Karpas-422 (cell line): ENCODE measurements at regions not wholly inside any gene's neighbourhood (a gene's known extent, or its start where the extent isn't known, plus 50 kb on each side); places are given as distances from the start of the nearest gene placed in this dataset.
A peak's percentile ranks its signal among the peaks of the same experiment; 100 is the strongest.

Experiments
- DNase-seq: peaks from one replicate; pipeline ENCODE4 v3.0.0-alpha.2; 2015
- H2AFZ ChIP-seq: fragments of 200-600 bp; sonication (generic); 2 replicates; pipeline ENCODE4 v1.6.1; 2014; ENCODE audit warnings: antibody characterized with exemption, low read length, mixed read lengths
- H3K27ac ChIP-seq: fragments of 200-600 bp; sonication (generic); 2 replicates; pipeline ENCODE4 v1.5.1; 2014; ENCODE audit warnings: mild to moderate bottlenecking, low read length, moderate library complexity
- H3K27me3 ChIP-seq: fragments of 200-600 bp; sonication (generic); 2 replicates; pipeline ENCODE4 v1.6.1; 2014; ENCODE audit warnings: low read length, mixed read lengths
- H3K36me3 ChIP-seq: fragments of 200-600 bp; sonication (generic); 2 replicates; pipeline ENCODE4 v1.6.1; 2014; ENCODE audit warnings: low read length, mixed read lengths; ENCODE audit not compliant: insufficient read depth
- H3K4me1 ChIP-seq: fragments of 200-600 bp; sonication (generic); 2 replicates; pipeline ENCODE4 v1.6.1; 2014; ENCODE audit warnings: mild to moderate bottlenecking, low read length, mixed read lengths
- H3K4me2 ChIP-seq: fragments of 200-600 bp; sonication (generic); 2 replicates; pipeline ENCODE4 v1.6.1; 2014; ENCODE audit warnings: low read length, low read depth, mild to moderate bottlenecking; ENCODE audit not compliant: poor library complexity, severe bottlenecking
- H3K4me3 ChIP-seq: fragments of 200-600 bp; sonication (generic); 2 replicates; pipeline ENCODE4 v1.5.1; 2014; ENCODE audit warnings: mild to moderate bottlenecking, antibody characterized with exemption, low read length, mixed read lengths
- H3K79me2 ChIP-seq: fragments of 200-600 bp; sonication (generic); 2 replicates; pipeline ENCODE4 v1.6.1; 2014; ENCODE audit warnings: mild to moderate bottlenecking, low read length, mixed read lengths
- H3K9ac ChIP-seq: fragments of 200-600 bp; sonication (generic); 2 replicates; pipeline ENCODE4 v1.6.0; 2014; ENCODE audit warnings: low read length
- H3K9me2 ChIP-seq: fragments of 200-600 bp; sonication (generic), shearing (Covaris generic); replicated peaks from 2 replicates; pipeline ENCODE4 v1.6.0; 2014; ENCODE audit warnings: mild to moderate bottlenecking, low read length, moderate library complexity; ENCODE audit not compliant: insufficient read depth
- H3K9me3 ChIP-seq: fragments of 300-700, 200-600 bp; sonication (generic); 2 replicates; pipeline ENCODE4 v1.6.1; 2014; ENCODE audit warnings: low read length, mixed read lengths
- H4K20me1 ChIP-seq: fragments of 200-600 bp; sonication (generic); 2 replicates; pipeline ENCODE4 v1.6.1; 2014; ENCODE audit warnings: mild to moderate bottlenecking, antibody characterized with exemption, low read length, low read depth; ENCODE audit not compliant: insufficient read depth

- no peaks in the 10 kb centered on the region for H3K36me3 ChIP-seq
- H4K20me1 ChIP-seq = no peaks in the 10 kb centered on the region
- H3K9me2 ChIP-seq = no peaks in the 10 kb centered on the region
- DNase-seq = no peak
- H3K79me2 ChIP-seq = no peaks in the 10 kb centered on the region
- H2AFZ ChIP-seq = peak overlapping the region; percentile 17; the same call in 1 of the 2 replicates
- no peak overlapping the region for H3K4me2 ChIP-seq
- no peak overlapping the region for H3K4me3 ChIP-seq
- H3K4me1 ChIP-seq = no peaks in the 10 kb centered on the region
- no peak overlapping the region for H3K27ac ChIP-seq
- H3K27me3 ChIP-seq = no peaks in the 10 kb centered on the region
- H3K9ac ChIP-seq = no peak overlapping the region
- H3K9me3 ChIP-seq = no peaks in the 10 kb centered on the region
Observed at GRCh38 chr14:42804141-42804540, 1197.5 kb downstream of the LRFN5 start.

- Histone ChIP-seq H3K9me2 (no peaks in the 10 kb centered on the region), H3K36me3 (no peaks in the 10 kb centered on the region), H2AFZ (no peak overlapping the region), H3K9me3 (no peaks in the 10 kb centered on the region), H3K4me1 (no peaks in the 10 kb centered on the region), H3K9ac (no peak overlapping the region), H3K27me3 (no peaks in the 10 kb centered on the region), H4K20me1 (no peaks in the 10 kb centered on the region), H3K4me2 (no peak overlapping the region), H3K4me3 (no peak overlapping the region), H3K79me2 (no peaks in the 10 kb centered on the region), H3K27ac (no peak overlapping the region)
- DNase-seq = no peak
Observed at GRCh38 chr14:42802346-42802745, 1195.7 kb downstream of the LRFN5 start.

- no peak overlapping the region for H3K4me2 ChIP-seq
- H2AFZ ChIP-seq = peak overlapping the region; percentile 91
- H3K9me3 ChIP-seq = peaks cover 3% of the 10 kb centered on the region; the same call in 1 of the 2 replicates
- no peak for DNase-seq
- no peak overlapping the region for H3K9ac ChIP-seq
- H3K27ac ChIP-seq = no peak overlapping the region
- H3K79me2 ChIP-seq = no peaks in the 10 kb centered on the region
- no peaks in the 10 kb centered on the region for H3K4me1 ChIP-seq
- no peaks in the 10 kb centered on the region for H3K36me3 ChIP-seq
- no peaks in the 10 kb centered on the region for H3K9me2 ChIP-seq
- H4K20me1 ChIP-seq = no peaks in the 10 kb centered on the region
- H3K4me3 ChIP-seq = no peak overlapping the region
- no peaks in the 10 kb centered on the region for H3K27me3 ChIP-seq
Observed at GRCh38 chr14:42792166-42792565, 1185.5 kb downstream of the LRFN5 start.

- no peak overlapping the region for H3K4me2 ChIP-seq
- no peaks in the 10 kb centered on the region for H3K9me2 ChIP-seq
Observed at GRCh38 chr14:42782754-42783153, 1176.1 kb downstream of the LRFN5 start.

GRCh38 chr14:42778984-42779383 is 1172.3 kb downstream of the LRFN5 start:
- no peak overlapping the region for H3K4me3 ChIP-seq
- DNase-seq = no peak

More at GRCh38 chr14:42782754-42783153, 1176.1 kb downstream of the LRFN5 start:
- no peak overlapping the region for H3K4me3 ChIP-seq
- H3K27me3 ChIP-seq = no peaks in the 10 kb centered on the region
- no peak overlapping the region for H2AFZ ChIP-seq
- H4K20me1 ChIP-seq = no peaks in the 10 kb centered on the region
- no peak overlapping the region for H3K9ac ChIP-seq
- peaks cover 34% of the 10 kb centered on the region for H3K9me3 ChIP-seq
- no peaks in the 10 kb centered on the region for H3K4me1 ChIP-seq
- no peaks in the 10 kb centered on the region for H3K36me3 ChIP-seq
- no peak overlapping the region for H3K27ac ChIP-seq
- no peak for DNase-seq
- H3K79me2 ChIP-seq = no peaks in the 10 kb centered on the region

GRCh38 chr14:42750771-42751170 is 1144.1 kb downstream of the LRFN5 start:
- Histone ChIP-seq H3K9me3 (no peaks in the 10 kb centered on the region), H3K4me1 (no peaks in the 10 kb centered on the region), H3K36me3 (no peaks in the 10 kb centered on the region), H3K27me3 (no peaks in the 10 kb centered on the region), H3K27ac (no peak overlapping the region), H3K4me3 (no peak overlapping the region), H3K79me2 (no peaks in the 10 kb centered on the region), H3K4me2 (no peak overlapping the region), H3K9ac (no peak overlapping the region), H2AFZ (peak overlapping the region; percentile 80), H3K9me2 (no peaks in the 10 kb centered on the region), H4K20me1 (no peaks in the 10 kb centered on the region)
- DNase-seq = no peak

More at GRCh38 chr14:42778984-42779383, 1172.3 kb downstream of the LRFN5 start:
- Histone ChIP-seq H3K27ac (no peak overlapping the region), H3K79me2 (no peaks in the 10 kb centered on the region), H3K4me1 (no peaks in the 10 kb centered on the region; the same call in 1 of the 2 replicates), H4K20me1 (no peaks in the 10 kb centered on the region), H3K36me3 (no peaks in the 10 kb centered on the region), H3K9me3 (peaks cover 9% of the 10 kb centered on the region; the same call in 1 of the 2 replicates), H3K27me3 (no peaks in the 10 kb centered on the region), H2AFZ (0 out of 2 replicates have a peak overlapping the region, but pooled peaks have one; percentile 4), H3K9me2 (no peaks in the 10 kb centered on the region), H3K9ac (no peak overlapping the region), H3K4me2 (no peak overlapping the region)

GRCh38 chr14:42742084-42742483 is 1135.4 kb downstream of the LRFN5 start:
- no peaks in the 10 kb centered on the region for H3K27me3 ChIP-seq
- H3K36me3 ChIP-seq = no peaks in the 10 kb centered on the region
- H3K27ac ChIP-seq = no peak overlapping the region
- DNase-seq = no peak
- peak overlapping the region; percentile 95 for H2AFZ ChIP-seq
- H4K20me1 ChIP-seq = no peaks in the 10 kb centered on the region
- H3K4me2 ChIP-seq = no peak overlapping the region
- H3K9me2 ChIP-seq = no peaks in the 10 kb centered on the region
- no peak overlapping the region for H3K4me3 ChIP-seq
- H3K79me2 ChIP-seq = no peaks in the 10 kb centered on the region
- H3K4me1 ChIP-seq = no peaks in the 10 kb centered on the region
- H3K9ac ChIP-seq = no peak overlapping the region
- no peaks in the 10 kb centered on the region for H3K9me3 ChIP-seq

- H3K36me3 ChIP-seq = no peaks in the 10 kb centered on the region
- H3K4me1 ChIP-seq = no peaks in the 10 kb centered on the region
- no peak overlapping the region for H3K4me3 ChIP-seq
- no peaks in the 10 kb centered on the region for H3K9me3 ChIP-seq
- no peaks in the 10 kb centered on the region for H3K79me2 ChIP-seq
- H3K9ac ChIP-seq = no peak overlapping the region
- H3K4me2 ChIP-seq = no peak overlapping the region
- no peaks in the 10 kb centered on the region for H3K27me3 ChIP-seq
- H3K27ac ChIP-seq = no peak overlapping the region
- no peaks in the 10 kb centered on the region for H3K9me2 ChIP-seq
- H2AFZ ChIP-seq = peak overlapping the region; percentile 68
- DNase-seq = no peak
- no peaks in the 10 kb centered on the region for H4K20me1 ChIP-seq
Observed at GRCh38 chr14:42736408-42736807, 1129.7 kb downstream of the LRFN5 start.

GRCh38 chr14:42734041-42734440 is 1127.4 kb downstream of the LRFN5 start:
- Histone ChIP-seq H3K27me3 (no peaks in the 10 kb centered on the region), H3K9me3 (no peaks in the 10 kb centered on the region), H2AFZ (peak overlapping the region; percentile 63; the same call in 1 of the 2 replicates), H3K27ac (no peak overlapping the region), H3K36me3 (no peaks in the 10 kb centered on the region), H3K4me1 (no peaks in the 10 kb centered on the region), H3K79me2 (no peaks in the 10 kb centered on the region), H3K9me2 (no peaks in the 10 kb centered on the region), H3K4me2 (no peak overlapping the region), H3K9ac (no peak overlapping the region), H3K4me3 (no peak overlapping the region), H4K20me1 (no peaks in the 10 kb centered on the region)
- DNase-seq = no peak
